NCI-H345 treated with DMSO at 0.1 percent for 48 hours (cell line): ENCODE measurements at regions not wholly inside any gene's neighbourhood (a gene's known extent, or its start where the extent isn't known, plus 50 kb on each side); places are given as distances from the start of the nearest gene placed in this dataset.

Experiments
- DNase-seq: peaks from one replicate; lab custom pipeline; 2025; ENCODE audit not compliant: unreplicated experiment; lab: John Stamatoyannopoulos, UW

- DNase-seq, result no peak
Observed at GRCh38 chr6:9492790-9493189, 922.1 kb downstream of the TFAP2A start.

GRCh38 chr6:9487128-9487527 lies 927.7 kb downstream of the TFAP2A start:
- no peak for DNase-seq

- no peak for DNase-seq
Observed at GRCh38 chr6:9485992-9486391, 928.9 kb downstream of the TFAP2A start.

GRCh38 chr6:9484686-9485085 lies 930.2 kb downstream of the TFAP2A start:
- no peak for DNase-seq

- DNase-seq, result no peak
Observed at GRCh38 chr6:9484091-9484490, 930.8 kb downstream of the TFAP2A start.

- no peak for DNase-seq
Observed at GRCh38 chr6:9482030-9482738, 932.7 kb downstream of the TFAP2A start.

DNA sequence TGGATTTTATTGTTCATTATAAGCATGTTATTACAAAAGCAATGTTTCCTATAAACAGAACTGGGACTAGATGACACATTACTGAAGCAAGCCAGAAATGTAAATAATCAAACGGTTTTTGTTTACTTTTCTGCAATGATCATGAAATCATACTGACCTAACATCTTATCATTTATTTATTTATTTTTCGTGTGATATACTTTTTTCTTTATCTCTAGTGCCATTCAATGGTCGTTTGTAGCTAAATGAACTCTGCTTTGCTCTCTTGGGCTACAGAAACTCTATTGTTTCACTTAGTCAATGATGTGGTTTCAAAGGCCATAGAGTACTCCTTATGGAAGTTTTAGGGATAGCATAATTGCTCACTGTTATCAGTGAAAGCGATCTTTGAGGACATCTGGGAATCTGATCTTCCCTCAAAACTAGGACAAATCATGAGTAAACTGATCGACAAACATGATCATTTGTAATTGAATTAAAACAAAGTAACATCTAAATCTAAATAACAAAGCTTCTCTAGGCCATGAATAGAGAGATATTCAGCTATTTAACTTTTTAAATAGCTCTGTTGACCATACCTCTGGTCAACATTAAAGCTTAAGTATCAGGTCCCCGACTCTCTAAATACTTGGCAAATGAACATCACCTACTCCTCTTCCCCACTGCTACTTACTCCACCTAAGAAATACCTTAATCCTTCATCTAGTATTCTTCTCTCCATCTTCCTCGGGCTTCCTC lies 933.4 kb downstream of the TFAP2A start:
- DNase-seq, result no peak

- DNase-seq, result no peak
Observed at GRCh38 chr6:9468277-9468676, 946.6 kb downstream of the TFAP2A start.

- no peak for DNase-seq
Observed at GRCh38 chr6:9467741-9468140, 947.1 kb downstream of the TFAP2A start.

- no peak for DNase-seq
Observed at GRCh38 chr6:9464583-9464982, 950.3 kb downstream of the TFAP2A start.

DNA sequence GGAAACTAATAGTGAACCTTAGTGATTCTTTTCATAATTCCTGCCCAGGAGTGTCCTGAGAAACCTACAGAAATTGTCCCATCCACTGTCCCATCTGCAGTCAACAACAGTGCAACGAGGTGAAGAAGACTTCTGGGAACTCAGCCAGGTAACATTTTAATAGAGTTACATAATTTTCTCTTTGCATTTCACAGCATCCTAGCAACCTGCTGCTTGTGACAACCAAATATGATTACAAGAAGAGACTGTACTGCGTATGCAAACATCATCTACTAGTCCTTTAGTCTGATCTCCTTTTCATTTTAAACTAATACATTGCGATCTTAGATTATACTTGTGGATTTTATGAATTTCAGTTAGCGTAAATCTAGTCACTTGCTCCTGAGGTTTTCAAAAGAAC lies 951.6 kb downstream of the TFAP2A start:
- no peak for DNase-seq

GRCh38 chr6:9461188-9461587 lies 953.7 kb downstream of the TFAP2A start:
- no peak for DNase-seq

GRCh38 chr6:9458424-9458823 lies 956.5 kb downstream of the TFAP2A start:
- no peak for DNase-seq

DNA sequence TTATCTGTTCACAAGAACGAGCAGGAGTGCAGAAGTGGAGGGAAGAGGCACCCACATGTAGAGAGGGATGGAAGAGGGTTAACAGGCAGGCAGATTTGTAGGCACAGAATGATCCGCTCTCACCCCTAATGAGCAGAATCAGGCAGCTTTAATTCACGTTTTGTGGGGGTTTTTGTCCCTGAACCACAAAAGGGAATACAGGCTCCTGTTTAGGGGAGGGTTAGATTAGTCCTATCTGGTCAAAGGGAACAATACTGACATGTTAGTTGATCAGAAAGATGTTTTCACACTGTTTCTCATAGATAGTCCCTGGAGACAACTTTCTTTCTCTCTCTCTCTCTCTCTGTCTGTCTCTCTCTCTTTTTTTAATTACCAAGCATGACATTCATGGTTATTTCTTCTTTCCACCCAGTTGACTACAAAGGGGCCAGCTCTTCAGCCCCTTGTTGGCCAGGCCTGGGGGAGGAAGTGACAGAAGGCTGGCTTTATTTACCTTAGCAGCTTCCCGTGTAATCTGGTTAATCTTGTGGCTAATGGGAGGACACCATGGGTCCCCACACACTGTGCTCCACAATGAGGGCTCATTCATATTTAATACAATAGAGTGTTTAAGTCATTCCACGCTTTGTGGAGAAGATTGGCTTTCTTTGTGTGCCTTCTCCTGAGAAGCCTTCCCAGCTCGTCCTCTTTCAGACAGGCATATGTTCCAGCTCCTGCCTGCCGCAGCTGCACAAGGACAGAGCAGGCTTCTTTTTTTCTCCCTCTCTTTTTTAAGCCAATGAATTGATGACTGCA lies 958.8 kb downstream of the TFAP2A start:
- peak; percentile 47 for DNase-seq

DNA sequence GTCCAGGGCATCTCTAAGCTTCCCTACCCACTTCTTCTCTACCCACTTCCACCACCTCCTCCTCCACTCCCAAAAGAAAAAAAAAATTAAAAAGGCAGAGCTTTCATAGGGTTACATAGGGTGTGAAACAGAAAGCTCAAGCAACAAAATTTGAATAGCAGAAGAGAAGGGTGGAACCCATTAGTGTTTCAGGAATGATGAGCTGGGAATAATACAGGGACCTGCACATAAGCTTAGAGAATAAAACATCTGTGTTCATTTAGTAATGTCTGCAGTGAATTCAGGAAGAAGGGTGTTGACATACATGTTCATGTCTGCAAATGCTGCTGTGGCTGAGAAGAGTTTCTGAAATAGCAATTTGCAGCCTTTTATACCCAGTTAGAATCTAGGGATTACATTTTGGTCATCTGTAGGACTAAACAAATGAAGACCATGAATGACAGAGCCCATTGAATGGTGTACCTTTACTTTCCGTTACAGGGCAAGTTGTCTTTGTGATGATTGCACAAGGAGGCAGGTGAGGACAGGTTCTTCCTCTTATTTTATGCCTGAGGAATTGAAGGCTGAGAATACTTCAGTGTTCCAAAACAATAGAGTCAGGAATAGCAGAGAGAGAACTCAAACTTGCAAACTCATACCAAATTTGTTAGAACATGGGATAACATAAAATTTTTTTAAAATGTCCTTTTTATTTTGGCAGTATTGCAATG lies 975.1 kb downstream of the TFAP2A start:
- no peak for DNase-seq

DNA sequence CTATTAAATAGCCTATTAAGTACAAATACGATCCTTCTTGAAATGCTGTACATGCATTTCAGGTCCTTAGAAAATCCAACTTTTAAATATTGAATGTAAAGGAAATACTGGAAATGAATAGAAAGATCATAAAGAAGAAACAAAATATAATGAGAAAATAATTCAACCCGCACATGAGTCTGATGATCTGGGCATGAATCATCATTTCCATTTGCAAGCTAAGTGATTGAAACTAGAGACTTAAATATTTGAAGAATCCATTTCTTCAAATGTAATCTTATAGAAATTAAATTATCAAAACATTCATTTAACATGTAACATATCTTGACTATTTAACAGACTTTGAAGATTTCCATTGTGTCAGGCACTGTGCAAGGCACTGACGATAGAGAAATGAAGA lies 977.0 kb downstream of the TFAP2A start:
- no peak for DNase-seq

GRCh38 chr6:9435281-9435680 lies 979.6 kb downstream of the TFAP2A start:
- no peak for DNase-seq

DNA sequence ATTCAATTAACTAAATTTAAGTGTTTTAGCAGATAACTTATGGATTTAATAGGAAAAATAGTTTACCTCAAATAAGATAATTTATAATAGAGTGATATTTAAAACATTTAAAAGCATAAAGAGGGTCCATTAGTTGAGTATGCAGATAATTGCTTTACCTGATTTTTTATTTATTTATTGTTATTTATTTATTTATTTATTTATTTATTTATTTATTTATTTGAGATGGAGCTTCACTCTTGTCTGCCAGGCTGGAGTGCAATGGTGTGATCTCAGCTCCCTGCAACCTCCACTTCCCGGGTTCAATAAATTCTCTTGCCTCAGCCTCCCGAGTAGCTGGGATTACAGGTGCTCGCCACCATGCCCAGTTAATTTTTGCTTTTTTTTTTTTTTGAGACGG lies 982.9 kb downstream of the TFAP2A start:
- no peak for DNase-seq

GRCh38 chr6:9428421-9429172 lies 986.3 kb downstream of the TFAP2A start:
- no peak for DNase-seq

GRCh38 chr6:9422138-9422537 lies 986.8 kb upstream of the SLC35B3 start:
- DNase-seq, result no peak
